Head of caudate nucleus (tissue), 42 donors: ENCODE measurements at regions not wholly inside any gene's neighbourhood (a gene's known extent, or its start where the extent isn't known, plus 50 kb on each side); places are given as distances from the start of the nearest gene placed in this dataset.

Experiments
- DNase-seq, 42 donors: peaks; one replicate each; pipeline versions ENCODE4 v3.0.0 to v3.0.0-alpha.2; 2020 to 2021; ENCODE audit warnings: mixed read lengths in 7 of 42
- intact Hi-C: fragments of 100-400 bp; cut with DNase I; formaldehyde crosslinking; loops from one replicate; pipeline ENCODE4 v1.15.0; 2022

DNA sequence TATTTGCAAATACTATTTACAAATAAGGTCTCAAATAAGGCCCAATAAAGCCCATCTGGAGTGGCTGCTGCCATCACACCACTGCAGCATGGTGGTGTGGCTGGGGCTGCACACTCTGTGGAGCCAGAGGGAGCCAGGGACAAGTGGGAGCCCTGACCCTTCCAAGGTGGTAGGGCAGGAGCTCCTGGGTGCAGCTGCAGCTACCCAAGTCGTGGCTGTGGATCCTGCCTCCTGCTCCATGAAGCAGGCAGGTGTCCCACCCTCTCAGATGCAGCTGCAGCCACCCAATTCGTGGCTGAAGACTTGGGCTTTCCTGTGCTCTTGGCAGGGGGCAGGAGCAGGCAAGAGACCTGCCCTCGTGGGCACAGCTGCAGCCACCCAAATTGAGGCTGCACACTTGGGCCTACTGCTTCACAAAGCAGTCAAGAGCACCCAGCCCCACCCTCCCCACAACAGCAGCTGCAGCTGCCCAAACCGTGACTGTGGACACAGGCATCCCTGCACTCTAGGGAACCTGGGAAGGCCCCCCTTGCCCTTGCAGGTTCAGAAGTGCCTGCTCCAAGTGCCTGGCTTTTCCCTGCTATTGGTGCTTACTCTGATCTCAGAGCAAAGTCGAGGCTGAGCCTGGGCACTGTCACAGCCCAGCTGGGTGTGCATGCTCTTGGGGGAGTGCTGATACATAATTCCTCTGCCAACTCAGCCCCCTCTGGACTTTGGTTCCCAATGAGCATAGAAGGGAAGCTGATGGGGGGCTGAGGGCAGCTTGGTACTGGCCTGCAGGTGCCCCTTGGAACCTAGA, 614.8 kb downstream of the PCDH18 start:
- intact Hi-C loops, result no loop called here
- no peak for DNase-seq

DNA sequence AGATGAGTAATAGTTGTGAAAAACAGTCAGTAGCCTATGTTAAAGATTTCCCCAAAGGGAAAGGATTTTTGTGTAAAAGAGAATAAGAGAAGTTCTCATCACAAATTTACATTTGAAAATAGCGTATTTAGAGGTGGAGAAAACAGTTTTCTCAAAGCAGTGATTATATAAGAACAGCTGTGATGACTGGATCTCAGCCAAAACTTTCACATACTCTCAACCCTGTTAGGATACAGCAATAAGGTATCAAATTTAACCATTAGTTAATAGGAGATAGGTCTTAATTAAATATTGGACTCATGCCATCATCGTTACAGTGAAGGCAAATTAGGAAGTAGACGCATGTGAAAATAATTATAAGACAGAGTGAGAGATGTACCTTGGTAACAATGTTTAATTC, 622.7 kb downstream of the PCDH18 start:
- intact Hi-C loops, result no loop called here
- no peak for DNase-seq

GRCh38 chr4:136908122-136908521, 624.2 kb downstream of the PCDH18 start:
- intact Hi-C loops, result no loop called here
- no peak for DNase-seq

DNA sequence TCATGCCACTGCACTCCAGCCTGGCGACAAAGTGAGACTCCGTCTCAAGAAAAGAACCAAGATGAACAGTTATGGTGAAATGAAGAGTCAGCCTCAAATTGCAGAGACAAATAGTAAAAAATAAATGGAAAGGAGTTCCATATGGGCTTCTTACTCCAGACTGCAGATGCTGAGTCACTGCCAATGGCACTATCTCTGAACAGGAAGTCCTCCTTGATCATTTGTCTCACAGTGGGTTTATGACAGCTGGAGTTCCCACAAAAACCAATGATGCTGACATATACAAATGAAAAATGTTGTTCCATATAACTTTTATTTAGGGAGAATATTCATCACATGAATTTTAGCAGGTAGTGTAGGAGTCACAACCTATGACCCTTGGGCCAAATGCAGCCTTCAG, 631.6 kb downstream of the PCDH18 start:
- intact Hi-C loops, result no loop called here
- no peak for DNase-seq

DNA sequence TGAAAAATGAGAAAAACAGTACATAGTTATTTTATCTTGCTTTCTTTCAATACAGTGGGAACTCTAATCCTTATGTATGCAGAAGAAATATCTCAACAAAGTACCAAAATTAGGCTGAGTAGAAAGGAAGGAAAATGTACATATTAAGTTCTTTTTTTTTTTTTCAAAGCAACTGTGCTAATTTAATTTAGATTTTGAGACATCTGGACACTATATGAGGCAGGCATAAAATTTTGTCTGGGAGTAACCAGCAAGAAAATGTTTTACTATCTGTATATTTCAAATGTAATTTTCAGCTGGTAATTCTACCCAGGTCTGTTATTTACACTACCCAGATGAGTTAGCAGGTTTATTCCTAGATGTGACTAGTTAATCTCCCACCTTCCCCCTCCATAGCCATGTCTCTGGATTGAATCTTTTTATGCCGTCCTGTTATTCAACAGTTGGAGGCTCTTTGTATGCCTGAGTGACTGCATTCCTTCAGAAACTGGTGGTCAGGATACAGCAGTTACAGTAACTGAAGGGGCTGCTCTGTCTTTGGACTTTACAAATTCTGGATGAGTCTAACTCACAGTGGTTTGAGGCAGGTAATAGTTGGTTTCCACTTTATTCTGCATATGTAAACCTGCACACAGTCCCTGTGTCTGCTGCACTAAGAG, 633.6 kb downstream of the PCDH18 start:
- no peak for DNase-seq
- intact Hi-C loops, result no loop called here

DNA sequence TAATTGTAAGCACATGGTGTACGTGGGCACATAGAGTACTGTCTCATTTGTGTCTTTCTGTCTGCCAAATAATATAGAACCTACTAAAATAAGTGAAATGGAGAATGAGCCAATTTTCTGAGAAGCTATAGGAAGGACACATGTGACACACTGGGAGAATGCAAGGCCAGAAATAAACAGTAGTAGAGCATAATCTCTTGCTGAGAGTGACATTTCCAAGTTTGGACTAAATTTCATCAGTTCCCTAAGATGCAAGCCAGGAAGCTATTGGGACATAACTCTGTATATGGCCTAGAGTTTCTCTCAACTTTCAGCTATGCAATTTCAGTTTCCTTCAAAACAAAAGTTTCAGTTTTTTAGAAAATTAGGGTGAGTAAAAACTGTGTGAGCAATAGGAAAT, 638.7 kb downstream of the PCDH18 start:
- intact Hi-C loops, result no loop called here
- no peak for DNase-seq

DNA sequence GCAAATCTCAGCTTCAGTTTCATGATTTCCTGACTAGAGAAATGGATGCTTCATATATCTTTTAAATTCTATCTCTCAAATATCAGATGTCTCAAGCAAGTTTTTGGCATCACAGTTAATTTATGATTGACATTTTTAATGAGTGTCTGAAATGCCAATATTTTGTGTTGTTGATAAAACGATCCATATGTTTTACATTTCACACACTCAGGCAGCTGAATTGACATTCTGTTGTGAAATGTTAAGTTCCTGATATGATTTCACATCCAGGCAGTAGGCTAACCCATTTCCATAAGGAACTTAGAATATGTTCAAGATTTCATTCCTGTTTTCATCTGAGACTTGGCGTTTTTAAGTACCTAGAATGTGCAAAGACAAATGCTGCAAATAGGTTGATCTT, 650.6 kb downstream of the PCDH18 start:
- no peak for DNase-seq
- intact Hi-C loops, result no loop called here

GRCh38 chr4:136873555-136873954, 658.7 kb downstream of the PCDH18 start:
- DNase-seq, result no peak
- intact Hi-C loops, result no loop called here

DNA sequence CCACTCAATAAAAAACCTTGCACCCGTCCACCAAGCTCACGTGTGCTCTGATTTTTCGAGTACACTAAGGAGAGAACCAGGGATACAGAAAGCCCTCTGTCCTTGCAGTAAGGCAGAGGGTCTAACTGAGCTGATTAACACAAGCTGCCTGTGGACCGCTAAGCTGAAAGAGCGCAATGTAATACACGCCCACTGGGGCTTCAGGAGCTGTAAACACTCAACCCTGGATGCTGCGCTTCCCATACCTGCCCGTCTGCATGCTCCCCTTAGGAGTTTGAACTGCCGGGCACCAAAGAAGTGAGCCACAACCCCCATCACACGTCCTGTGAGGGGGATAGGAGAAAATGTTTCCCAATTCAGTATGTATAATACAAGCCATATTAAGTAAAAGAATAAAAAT, 664.8 kb downstream of the PCDH18 start:
- DNase-seq, result no peak
- intact Hi-C loops, result no loop called here

DNA sequence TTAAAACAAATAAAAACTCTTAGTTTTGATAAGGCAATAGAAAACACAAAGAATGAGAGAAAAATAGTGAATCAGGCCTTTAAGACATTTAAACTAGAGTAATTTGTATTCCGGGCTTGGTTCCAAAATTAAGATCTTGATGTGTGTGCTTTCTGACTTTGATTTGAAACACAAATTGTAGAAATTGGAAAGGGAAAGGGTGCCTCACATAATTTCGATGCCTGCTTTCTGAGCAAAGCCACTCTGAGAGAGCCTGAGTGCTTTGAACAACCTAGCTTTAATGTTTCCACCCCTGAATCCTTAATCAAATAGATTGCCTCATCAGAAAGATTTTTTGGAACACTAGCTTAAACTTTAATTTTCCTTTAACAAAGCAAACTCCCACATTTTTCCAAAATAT, 666.8 kb downstream of the PCDH18 start:
- DNase-seq, result peak in 3 of 42 donors; percentile 11 to 21 (median 16)
- intact Hi-C loops, result no loop called here

DNA sequence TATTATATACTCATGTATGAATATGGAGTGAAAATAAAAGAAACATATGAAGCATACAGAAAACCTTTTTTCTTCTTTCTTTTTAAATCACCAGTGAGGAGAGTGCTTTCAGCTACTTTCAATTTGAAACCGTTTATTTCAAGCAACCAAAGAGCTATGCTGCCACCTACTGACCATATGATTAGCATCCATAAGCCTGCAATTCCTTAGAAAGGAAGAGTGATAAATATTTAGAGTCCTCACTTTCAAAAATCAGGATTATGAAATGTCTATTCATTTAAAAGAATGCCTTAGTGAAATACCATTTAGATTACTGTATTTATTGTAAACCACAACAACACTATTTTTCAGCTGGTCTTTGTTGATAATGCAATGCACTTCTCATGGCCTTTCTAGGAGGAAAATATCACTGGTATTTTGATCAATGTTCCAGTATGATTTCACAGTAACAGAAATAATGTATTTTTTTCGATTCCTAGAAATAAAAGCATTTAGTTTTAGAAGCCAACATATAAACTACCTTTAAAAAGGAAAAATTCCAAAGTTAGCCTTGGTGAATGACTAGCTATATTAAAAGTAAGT, 667.6 kb downstream of the PCDH18 start:
- intact Hi-C loops, result loop anchor here (5.0 kb wide), 1 partner anchor 152 kb away; no protein-coding TSS in a partner anchor
- peak in 23 of 42 donors; percentile 3 to 82 (median 57) for DNase-seq

GRCh38 chr4:136863756-136864155, 668.5 kb downstream of the PCDH18 start:
- intact Hi-C loops, result loop anchor here (5.0 kb wide), 1 partner anchor 151 kb away; no protein-coding TSS in a partner anchor
- DNase-seq, result no peak

GRCh38 chr4:136862653-136863052, 669.6 kb downstream of the PCDH18 start:
- DNase-seq, result no peak
- intact Hi-C loops, result loop anchor here (5.0 kb wide), 1 partner anchor 150 kb away; no protein-coding TSS in a partner anchor

DNA sequence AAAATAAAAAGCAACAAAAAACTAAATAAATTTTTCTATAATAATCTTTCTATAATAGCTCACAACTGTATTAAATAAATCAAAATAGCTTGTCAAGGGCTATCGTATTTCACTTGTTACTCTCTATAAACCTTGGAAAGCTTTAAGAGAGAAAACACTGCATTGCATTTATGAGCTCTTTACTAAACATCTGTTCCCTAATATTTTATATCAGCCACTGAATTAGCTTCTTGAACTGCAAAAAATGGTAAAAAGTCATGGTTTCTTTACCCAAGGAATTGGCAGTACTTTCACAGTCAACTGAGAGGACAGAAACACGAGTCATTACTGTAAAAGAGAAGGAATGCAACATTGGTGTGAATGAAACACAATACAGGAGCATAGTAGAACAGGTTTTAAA, 671.2 kb downstream of the PCDH18 start:
- no peak for DNase-seq

GRCh38 chr4:136858903-136859302, 673.4 kb downstream of the PCDH18 start:
- intact Hi-C loops, result no loop called here

More for the DNA sequence above, 671.2 kb downstream of the PCDH18 start:
- intact Hi-C loops, result loop anchor here (5.0 kb wide), 1 partner anchor 149 kb away; no protein-coding TSS in a partner anchor

DNA sequence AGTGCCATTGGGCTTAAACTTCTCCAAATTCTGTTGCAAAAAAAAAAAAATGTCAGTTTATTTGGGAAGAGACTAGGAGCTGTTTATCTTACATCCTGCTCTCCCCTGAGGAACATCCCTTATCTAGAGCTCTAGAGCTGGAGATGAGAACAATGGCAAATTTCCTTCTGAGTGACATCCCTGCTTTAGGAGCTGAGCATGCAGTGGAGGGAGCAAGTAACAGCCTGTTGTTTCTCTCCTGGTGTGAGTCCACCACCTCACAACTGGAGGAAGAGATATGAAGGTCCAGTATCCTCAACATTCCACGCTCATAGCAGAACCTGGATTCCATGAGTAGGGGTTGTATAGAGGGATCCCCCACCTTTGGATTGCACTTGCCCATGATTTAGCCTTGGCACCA, 676.4 kb downstream of the PCDH18 start:
- no peak for DNase-seq
- intact Hi-C loops, result no loop called here

More at GRCh38 chr4:136858903-136859302, 673.4 kb downstream of the PCDH18 start:
- no peak for DNase-seq

DNA sequence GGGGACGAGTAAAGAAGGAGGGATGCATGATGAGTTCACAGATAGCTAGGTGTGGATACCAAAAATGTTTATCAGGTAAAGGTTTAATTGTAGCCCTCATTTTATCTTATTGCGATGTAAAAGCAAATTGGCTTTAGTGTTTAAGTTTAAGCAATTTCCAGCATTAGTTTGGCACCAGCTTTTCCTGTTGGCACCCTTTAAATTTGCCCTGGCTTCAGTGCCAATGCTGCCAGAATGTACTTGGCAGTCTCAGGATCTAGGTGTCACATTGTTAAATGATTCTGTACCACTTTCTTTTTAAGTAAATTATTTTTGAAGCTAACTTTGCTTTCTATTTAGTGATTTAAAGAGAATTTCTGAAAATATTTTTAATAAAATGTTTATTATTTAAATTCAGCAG, 681.8 kb downstream of the PCDH18 start:
- DNase-seq, result no peak
- intact Hi-C loops, result no loop called here

GRCh38 chr4:136847881-136848621, 684.2 kb downstream of the PCDH18 start:
- intact Hi-C loops, result no loop called here
- no peak for DNase-seq

DNA sequence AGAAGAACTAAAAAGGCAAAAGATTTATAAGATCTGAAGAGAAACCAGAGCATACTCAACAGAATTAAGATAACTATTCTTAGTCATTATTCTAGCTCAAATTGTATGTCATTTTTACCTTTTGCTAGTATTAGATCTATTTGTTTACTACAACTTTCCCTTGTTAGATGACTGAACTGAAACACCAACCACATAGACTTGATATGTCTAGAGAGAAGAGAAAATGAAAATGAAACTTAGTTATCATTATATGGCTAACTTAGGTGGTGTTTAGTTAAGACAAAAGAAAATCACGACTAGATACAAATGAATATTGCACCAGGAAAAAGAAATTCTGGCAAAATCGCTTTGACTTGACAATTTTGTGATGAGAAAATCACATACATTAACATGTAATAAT, 690.8 kb downstream of the PCDH18 start:
- DNase-seq, result no peak
- intact Hi-C loops, result no loop called here
